ENCODE measurements at regions not wholly inside any gene's neighbourhood (a gene's known extent, or its start where the extent isn't known, plus 50 kb on each side); places are given as distances from the start of the nearest gene placed in this dataset.

DNA sequence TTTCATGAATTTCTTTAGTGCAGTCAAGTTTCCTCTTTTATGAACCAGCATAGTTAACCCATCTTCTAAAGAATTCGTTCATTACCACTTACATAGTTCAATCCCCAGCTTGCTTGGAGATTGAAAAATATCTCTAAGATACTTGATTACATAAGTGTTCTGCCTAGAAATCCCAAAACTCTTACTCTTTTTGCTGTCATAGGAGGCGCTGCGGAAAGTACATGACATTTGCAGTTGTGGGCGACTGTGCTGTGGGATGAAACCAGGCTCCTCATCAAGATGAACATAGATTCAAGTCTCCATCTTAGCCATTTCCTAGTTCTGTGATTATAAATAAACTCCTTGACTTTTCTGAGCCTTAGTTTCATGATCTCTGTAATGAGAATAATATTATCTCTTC is 107.1 kb upstream of the SORBS2 start:
- TF ChIP-seq, protein P1, sequence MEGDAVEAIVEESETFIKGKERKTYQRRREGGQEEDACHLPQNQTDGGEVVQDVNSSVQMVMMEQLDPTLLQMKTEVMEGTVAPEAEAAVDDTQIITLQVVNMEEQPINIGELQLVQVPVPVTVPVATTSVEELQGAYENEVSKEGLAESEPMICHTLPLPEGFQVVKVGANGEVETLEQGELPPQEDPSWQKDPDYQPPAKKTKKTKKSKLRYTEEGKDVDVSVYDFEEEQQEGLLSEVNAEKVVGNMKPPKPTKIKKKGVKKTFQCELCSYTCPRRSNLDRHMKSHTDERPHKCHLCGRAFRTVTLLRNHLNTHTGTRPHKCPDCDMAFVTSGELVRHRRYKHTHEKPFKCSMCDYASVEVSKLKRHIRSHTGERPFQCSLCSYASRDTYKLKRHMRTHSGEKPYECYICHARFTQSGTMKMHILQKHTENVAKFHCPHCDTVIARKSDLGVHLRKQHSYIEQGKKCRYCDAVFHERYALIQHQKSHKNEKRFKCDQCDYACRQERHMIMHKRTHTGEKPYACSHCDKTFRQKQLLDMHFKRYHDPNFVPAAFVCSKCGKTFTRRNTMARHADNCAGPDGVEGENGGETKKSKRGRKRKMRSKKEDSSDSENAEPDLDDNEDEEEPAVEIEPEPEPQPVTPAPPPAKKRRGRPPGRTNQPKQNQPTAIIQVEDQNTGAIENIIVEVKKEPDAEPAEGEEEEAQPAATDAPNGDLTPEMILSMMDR (IDR thresholded peaks at IDR 0.05; ENCODE audit: low read length) = no peak
- no peak for TF ChIP-seq EZH2 (IDR thresholded peaks at IDR 0.05; ENCODE audit: borderline replicate concordance, low read length)

All from OCI-LY1 (cell line).